Endothelial cell of umbilical vein (primary cell): ENCODE measurements at regions not wholly inside any gene's neighbourhood (a gene's known extent, or its start where the extent isn't known, plus 50 kb on each side); places are given as distances from the start of the nearest gene placed in this dataset.

ENCODE experiments used
- BruUV-seq: library from RNA; stranded (reverse); fragments of 400-500 nt; replicated peaks from 2 replicates; lab custom pipeline; 2021; lab: Mats Ljungman, UMichigan
- CTCF ChIA-PET: fragments of 300-600, 350-600 bp; sonication (Branson Sonifier 250); formaldehyde crosslinking; loops from one replicate; lab custom pipeline; 2021; ENCODE audit warnings: antibody characterized with exemption, inconsistent platforms; lab: Charles Lee
- POLR2A ChIA-PET: fragments of 300-600, 350-600 bp; sonication (Branson Sonifier 250); formaldehyde crosslinking; loops from one replicate; lab custom pipeline; 2021; ENCODE audit warnings: antibody characterized with exemption, inconsistent platforms; lab: Charles Lee
- DNase-seq: peaks from one replicate; pipeline ENCODE4 v3.0.0-alpha.2; 2011; ENCODE audit warnings: low read depth, low spot score
- FAIRE-seq: peaks from 2 replicates; lab custom pipeline; 2011; peaks lifted over from hg19 to GRCh38; lab: Jason Lieb, UNC
- H2AFZ ChIP-seq: 2 replicates; pipeline ENCODE4 v1.6.0; 2012; ENCODE audit warnings: low read depth, low read length, control low read depth, inconsistent platforms
- H3K27ac ChIP-seq: 2 replicates; pipeline ENCODE4 v1.5.1; 2011; ENCODE audit warnings: low read depth, mild to moderate bottlenecking, control low read depth, low read length, moderate library complexity; ENCODE audit not compliant: insufficient read depth
- H3K27me3 ChIP-seq, 2 experiments: 2 replicates each; pipeline versions ENCODE4 v1.6.0 to v1.6.1; 2011; ENCODE audit warnings: low read length in 2 of 2, mixed read lengths in 1 of 2; ENCODE audit not compliant: control insufficient read depth in 2 of 2, insufficient read depth in 2 of 2
- H3K36me3 ChIP-seq, 2 experiments: 2 replicates in 1 of 2; 3 replicates in 1 of 2; pipeline ENCODE4 v1.5.1; 2011; ENCODE audit warnings: low read length in 2 of 2, mild to moderate bottlenecking in 1 of 2, moderate library complexity in 1 of 2; ENCODE audit not compliant: control insufficient read depth in 2 of 2, insufficient read depth in 2 of 2; ENCODE audit errors: extremely low read depth in 1 of 2
- H3K4me1 ChIP-seq: 3 replicates; pipeline ENCODE4 v1.5.1; 2011; ENCODE audit warnings: mild to moderate bottlenecking, low read length; ENCODE audit not compliant: control insufficient read depth, insufficient read depth; ENCODE audit errors: extremely low read depth
- H3K4me2 ChIP-seq: 2 replicates; pipeline ENCODE4 v1.6.1; 2011; ENCODE audit warnings: low read length, control low read depth, mixed read lengths; ENCODE audit not compliant: insufficient read depth
- H3K4me3 ChIP-seq, 3 experiments: fragments of 200-600 bp in 1 of 3; sonication (generic), shearing (Covaris generic) in 1 of 3; replicated peaks in 1 of 3; 2 replicates each; pipeline ENCODE4 v1.5.1; 2011 to 2016; ENCODE audit warnings: control low read depth in 3 of 3, low read length in 3 of 3, mild to moderate bottlenecking in 2 of 3, inconsistent platforms in 1 of 3, low read depth in 1 of 3, moderate library complexity in 1 of 3; ENCODE audit not compliant: insufficient read depth in 1 of 3
- H3K79me2 ChIP-seq: 2 replicates; pipeline ENCODE4 v1.6.0; 2012; ENCODE audit warnings: low read length, inconsistent platforms; ENCODE audit not compliant: control insufficient read depth, insufficient read depth
- H3K9ac ChIP-seq: replicated peaks from 2 replicates; pipeline ENCODE3; 2011; ENCODE audit warnings: low read length, control low read depth; ENCODE audit not compliant: insufficient read depth; ENCODE audit errors: extremely low read depth
- H3K9me1 ChIP-seq: replicated peaks from 3 replicates; pipeline ENCODE4 v1.6.0; 2011; ENCODE audit warnings: mild to moderate bottlenecking, low read length; ENCODE audit not compliant: control insufficient read depth, insufficient read depth; ENCODE audit errors: extremely low read depth
- H3K9me3 ChIP-seq: replicated peaks from 2 replicates; pipeline ENCODE4 v1.5.1; 2012; ENCODE audit warnings: low read length, inconsistent platforms; ENCODE audit not compliant: control insufficient read depth, insufficient read depth
- H4K20me1 ChIP-seq: replicated peaks from 2 replicates; pipeline ENCODE3; 2011; ENCODE audit warnings: mild to moderate bottlenecking, low read length; ENCODE audit not compliant: control insufficient read depth, insufficient read depth; ENCODE audit errors: extremely low read depth
- EZH2 ChIP-seq: IDR thresholded peaks from 2 replicates; pipeline ENCODE4 v1.6.1; 2012; ENCODE audit warnings: borderline replicate concordance, low read depth, mild to moderate bottlenecking, moderate library complexity, low read length, inconsistent platforms; ENCODE audit not compliant: severe bottlenecking
- FOS ChIP-seq: IDR thresholded peaks from 2 replicates; pipeline ENCODE4 v1.6.1; 2011; ENCODE audit warnings: mild to moderate bottlenecking, low read length, moderate library complexity, borderline replicate concordance; ENCODE audit not compliant: insufficient read depth
- GATA2 ChIP-seq: IDR thresholded peaks from 2 replicates; pipeline ENCODE4 v1.7.0; 2011; ENCODE audit warnings: low read depth, mild to moderate bottlenecking, moderate library complexity, mixed read lengths, low read length; ENCODE audit not compliant: insufficient read length, insufficient read depth
- JUN ChIP-seq: IDR thresholded peaks from 2 replicates; pipeline ENCODE4 v1.6.1; 2011; ENCODE audit warnings: borderline replicate concordance, low read depth; ENCODE audit not compliant: insufficient read length, insufficient read depth
- MAX ChIP-seq: IDR thresholded peaks from 2 replicates; pipeline ENCODE4 v1.6.1; 2011; ENCODE audit not compliant: insufficient read depth, insufficient read length
- MYC ChIP-seq: IDR thresholded peaks from one replicate; pipeline ENCODE4 v1.6.1; 2011; ENCODE audit warnings: mild to moderate bottlenecking, low read depth, low read length
- POLR2A ChIP-seq: IDR thresholded peaks from 2 replicates; pipeline ENCODE4 v1.6.1; 2012; ENCODE audit warnings: low read depth, mild to moderate bottlenecking, control low read depth, low read length
- POLR2AphosphoS5 ChIP-seq: IDR thresholded peaks from 2 replicates; pipeline ENCODE4 v1.6.1; 2012; ENCODE audit warnings: low read depth, mild to moderate bottlenecking, control low read depth, low read length, moderate library complexity; ENCODE audit not compliant: insufficient read depth
- dilution Hi-C: fragments of 300-500 bp; cut with MboI; formaldehyde crosslinking; loops from one replicate; pipeline ENCODE4 v1.15.0; 2019; ENCODE audit warnings: low sequenced_read_pairs; ENCODE audit not compliant: extremely low pct_ligation_motif_present
- intact Hi-C: fragments of 100-400 bp; cut with micrococcal nuclease; formaldehyde crosslinking; loops from one replicate; pipeline ENCODE4 v1.10.0; 2022
- TF ChIP-seq, protein P1 (sequence below), 2 donors: IDR thresholded peaks; 1 replicate in 1 of 2; 2 replicates in 1 of 2; pipeline ENCODE4 v1.5.1; 2011; ENCODE audit warnings: low read length in 2 of 2, mild to moderate bottlenecking in 2 of 2, moderate library complexity in 2 of 2, control low read depth in 1 of 2, inconsistent platforms in 1 of 2, low read depth in 1 of 2; ENCODE audit not compliant: insufficient read depth in 1 of 2; ENCODE audit errors: extremely low read depth in 1 of 2

DNA sequence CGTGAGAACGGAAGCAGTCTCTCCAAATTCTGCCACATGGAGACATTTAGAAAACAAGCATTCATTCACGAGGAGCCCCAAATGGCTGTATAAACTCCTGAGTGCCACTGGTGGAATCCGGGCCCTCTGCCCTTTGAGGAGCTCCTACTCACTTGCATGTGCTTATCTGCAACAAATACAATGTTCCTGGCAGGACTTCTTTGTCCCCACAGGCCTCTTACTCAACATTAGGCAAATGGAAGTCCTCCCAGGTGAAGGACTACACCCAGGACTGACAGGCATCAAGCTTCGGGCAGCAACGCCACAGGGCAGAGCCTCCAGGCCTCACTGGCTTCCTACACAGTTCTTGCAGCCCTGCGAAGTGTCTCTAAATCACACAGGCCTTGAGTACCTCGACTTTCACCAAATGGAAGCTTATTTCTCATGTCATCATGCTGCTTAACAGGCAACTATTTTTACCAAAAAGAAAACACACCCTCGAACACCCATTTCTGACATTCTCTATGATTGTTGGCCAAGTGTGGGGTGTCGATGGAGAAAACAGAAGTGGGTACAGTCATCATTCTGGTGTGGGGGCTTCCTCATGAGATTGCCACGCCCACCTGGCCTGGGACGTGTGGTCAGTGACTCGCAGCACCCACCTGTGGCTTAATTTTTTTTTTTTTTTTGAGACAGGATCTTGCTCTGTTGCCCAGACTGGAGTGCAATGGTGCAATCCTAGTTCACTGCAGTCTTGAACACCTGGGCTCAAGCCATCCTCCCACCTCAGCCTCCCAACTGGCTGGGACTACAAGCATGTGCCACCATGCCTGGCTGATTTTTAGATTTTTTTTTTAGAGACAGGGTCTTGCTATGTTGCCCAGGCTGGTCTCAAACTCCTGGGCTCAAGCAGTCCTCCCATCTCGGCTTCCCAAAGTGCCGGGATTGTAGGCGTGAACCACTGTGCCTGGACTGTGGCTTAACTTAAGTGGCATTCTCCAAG is 186.8 kb upstream of the GLI2 start:
- ChIA-PET CTCF (interaction anchor here (1.3 to 1.9 kb wide), 4 partner anchors 28 to 206 kb away, joined by 3 to 5 read pairs (median 4); no protein-coding TSS in a partner anchor), POLR2A (interaction anchor here (0.7 kb wide), 1 partner anchor 39 kb away, joined by 3 read pairs; no protein-coding TSS in a partner anchor)
- no peak for DNase-seq
- H3K9me3 ChIP-seq = no peaks in the 10 kb centered on the region
- no TSS peak for BruUV-seq
- H3K36me3 ChIP-seq = no peaks in the 10 kb centered on the region
- intact Hi-C loops (no loop called here), dilution Hi-C loops (no loop called here)
- H3K4me1 ChIP-seq = peaks cover 13% of the 10 kb centered on the region
- H3K79me2 ChIP-seq = no peaks in the 10 kb centered on the region
- FAIRE-seq = no peak
- H3K4me2 ChIP-seq = no peak overlapping the region
- no peaks in the 10 kb centered on the region for H4K20me1 ChIP-seq
- H3K27me3 ChIP-seq = peaks cover 15 to 19% of the 10 kb centered on the region in 2 experiments
- no peak overlapping the region for H2AFZ ChIP-seq
- no peak overlapping the region for H3K4me3 ChIP-seq
- H3K9ac ChIP-seq = no peak overlapping the region
- H3K27ac ChIP-seq = no peak overlapping the region
- no peak for TF ChIP-seq MYC
- no peak for TF ChIP-seq FOS
- TF ChIP-seq, protein P1, sequence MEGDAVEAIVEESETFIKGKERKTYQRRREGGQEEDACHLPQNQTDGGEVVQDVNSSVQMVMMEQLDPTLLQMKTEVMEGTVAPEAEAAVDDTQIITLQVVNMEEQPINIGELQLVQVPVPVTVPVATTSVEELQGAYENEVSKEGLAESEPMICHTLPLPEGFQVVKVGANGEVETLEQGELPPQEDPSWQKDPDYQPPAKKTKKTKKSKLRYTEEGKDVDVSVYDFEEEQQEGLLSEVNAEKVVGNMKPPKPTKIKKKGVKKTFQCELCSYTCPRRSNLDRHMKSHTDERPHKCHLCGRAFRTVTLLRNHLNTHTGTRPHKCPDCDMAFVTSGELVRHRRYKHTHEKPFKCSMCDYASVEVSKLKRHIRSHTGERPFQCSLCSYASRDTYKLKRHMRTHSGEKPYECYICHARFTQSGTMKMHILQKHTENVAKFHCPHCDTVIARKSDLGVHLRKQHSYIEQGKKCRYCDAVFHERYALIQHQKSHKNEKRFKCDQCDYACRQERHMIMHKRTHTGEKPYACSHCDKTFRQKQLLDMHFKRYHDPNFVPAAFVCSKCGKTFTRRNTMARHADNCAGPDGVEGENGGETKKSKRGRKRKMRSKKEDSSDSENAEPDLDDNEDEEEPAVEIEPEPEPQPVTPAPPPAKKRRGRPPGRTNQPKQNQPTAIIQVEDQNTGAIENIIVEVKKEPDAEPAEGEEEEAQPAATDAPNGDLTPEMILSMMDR (IDR thresholded peaks at IDR 0.05; ENCODE audit: extremely low read depth in 1 of 2, insufficient read depth in 1 of 2, low read depth in 1 of 2, low read length in 2 of 2) = no peak
- no peak for TF ChIP-seq GATA2
- no peak for TF ChIP-seq JUN
- TF ChIP-seq EZH2 = no peak
- no peak for TF ChIP-seq POLR2AphosphoS5
- TF ChIP-seq POLR2A = no peak
- TF ChIP-seq MAX = no peak
- H3K9me1 ChIP-seq = no peaks in the 10 kb centered on the region
